Stimulated activated CD4-positive, alpha-beta T cell treated with anti-CD3 and anti-CD28 coated beads, Interleukin-12 subunit alpha, Interleukin-12 subunit beta, amount 100 ng/mL, for 48 hours (primary cell): ENCODE measurements at regions not wholly inside any gene's neighbourhood (a gene's known extent, or its start where the extent isn't known, plus 50 kb on each side); places are given as distances from the start of the nearest gene placed in this dataset.

Experiments
- DNase-seq, 3 donors: peaks; one replicate each; pipeline ENCODE4 v3.0.0-alpha.2; 2020; ENCODE audit warnings: low read depth in 2 of 3, low spot score in 1 of 3

DNA sequence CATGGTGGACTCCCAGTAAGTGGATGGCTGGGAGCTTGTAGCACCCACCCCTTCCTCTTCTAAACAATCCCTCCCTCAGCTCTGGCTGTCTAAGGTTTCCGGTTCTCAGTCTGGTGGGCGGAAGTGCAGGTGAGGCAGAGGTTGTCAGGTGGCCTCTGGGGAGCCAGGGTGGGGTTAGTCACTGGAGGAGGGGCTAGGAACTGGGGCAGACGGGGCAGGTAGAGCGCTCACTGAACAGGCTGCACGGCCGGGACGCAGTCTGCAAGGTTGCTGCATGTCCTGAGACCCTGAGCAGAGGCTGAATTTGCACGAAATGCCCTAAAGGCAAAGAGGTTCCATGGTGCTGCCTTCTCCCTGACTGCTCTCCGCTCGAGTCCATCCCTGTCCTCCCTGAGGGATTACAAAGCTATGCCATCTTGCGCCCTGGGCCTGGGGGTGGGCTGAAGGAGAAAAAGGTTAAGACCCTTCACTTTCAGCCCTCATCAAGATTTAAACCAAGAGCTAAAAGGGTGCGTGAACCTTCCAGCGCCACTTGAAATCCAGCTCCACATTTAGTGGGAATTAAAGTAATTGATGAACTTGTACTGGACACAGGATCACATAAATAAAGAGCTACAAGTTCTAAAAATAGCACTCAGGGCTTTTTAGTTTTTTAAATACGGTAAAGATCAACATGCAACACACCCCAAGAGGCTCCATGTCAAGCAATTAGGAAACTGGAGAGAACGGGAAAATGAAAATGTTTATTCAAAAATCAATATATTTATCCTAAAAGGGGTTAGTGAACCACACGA lies 62.3 kb upstream of the CTBP2 start:
- DNase-seq: no peak

GRCh38 chr10:125221716-125222115 lies 61.4 kb upstream of the CTBP2 start:
- no peak for DNase-seq

- DNase-seq: no peak
Observed at GRCh38 chr10:125219776-125220175, 59.4 kb upstream of the CTBP2 start.

DNA sequence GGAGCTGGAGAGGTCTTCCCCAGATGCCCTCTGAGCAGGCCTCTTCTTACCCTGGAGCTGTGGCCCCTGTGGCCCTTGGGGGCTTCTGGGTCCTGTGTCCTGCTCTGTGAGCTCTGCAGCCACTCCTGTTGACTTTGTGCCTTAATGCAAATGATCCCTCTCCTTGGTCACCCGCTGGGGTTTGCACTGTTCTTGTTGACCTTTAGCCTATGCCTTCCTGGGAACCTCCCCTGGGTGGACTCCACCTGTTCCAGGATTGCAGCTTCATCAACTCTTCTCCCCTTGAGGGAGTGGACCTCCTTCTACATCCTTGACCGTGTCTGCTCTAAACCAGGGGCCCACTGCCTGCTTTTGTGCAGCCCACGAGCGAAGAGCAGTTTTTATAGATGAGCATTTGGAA lies 58.6 kb upstream of the CTBP2 start:
- no peak for DNase-seq

- no peak for DNase-seq
Observed at GRCh38 chr10:125217990-125218675, 57.8 kb upstream of the CTBP2 start.

DNA sequence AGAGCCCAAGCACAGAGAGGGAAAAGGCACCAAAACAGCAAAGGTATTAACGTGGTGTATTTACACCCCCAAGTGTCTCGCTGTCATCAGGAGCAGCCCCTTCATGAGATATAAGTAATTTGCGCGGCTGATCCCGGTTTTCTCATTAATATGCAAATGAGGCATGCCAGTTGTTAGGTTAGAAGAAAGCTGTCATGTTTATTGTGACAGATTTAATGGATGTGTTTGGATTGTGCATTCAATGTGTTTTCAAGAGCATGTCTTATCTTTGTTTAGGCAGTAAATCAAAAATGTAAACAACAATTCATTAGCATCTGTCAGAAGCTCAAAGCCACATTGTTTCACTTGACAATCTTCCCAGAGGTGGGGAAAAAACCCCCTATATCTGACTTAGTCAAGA lies 56.5 kb upstream of the CTBP2 start:
- no peak for DNase-seq

DNA sequence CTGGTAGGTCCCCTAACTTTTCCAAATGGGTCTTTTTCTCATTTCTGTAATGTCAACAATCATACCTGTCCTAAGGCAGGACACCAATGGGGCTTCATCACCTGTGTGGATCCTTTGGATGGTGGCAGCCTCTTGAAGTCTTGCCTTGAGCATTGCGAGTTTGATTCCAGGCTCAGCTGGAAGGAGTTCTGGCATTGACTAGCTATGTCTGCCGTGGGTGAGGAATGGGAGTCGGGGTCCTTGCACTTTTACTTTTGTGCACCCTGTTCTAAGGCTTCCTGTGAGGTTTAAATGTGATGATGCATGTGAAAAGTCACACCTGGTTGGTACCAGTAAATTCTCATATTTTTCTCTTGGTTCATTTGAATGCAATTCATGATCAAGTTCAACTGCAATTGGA lies 55.9 kb upstream of the CTBP2 start:
- no peak for DNase-seq

GRCh38 chr10:125214283-125214570 lies 53.9 kb upstream of the CTBP2 start:
- no peak for DNase-seq

DNA sequence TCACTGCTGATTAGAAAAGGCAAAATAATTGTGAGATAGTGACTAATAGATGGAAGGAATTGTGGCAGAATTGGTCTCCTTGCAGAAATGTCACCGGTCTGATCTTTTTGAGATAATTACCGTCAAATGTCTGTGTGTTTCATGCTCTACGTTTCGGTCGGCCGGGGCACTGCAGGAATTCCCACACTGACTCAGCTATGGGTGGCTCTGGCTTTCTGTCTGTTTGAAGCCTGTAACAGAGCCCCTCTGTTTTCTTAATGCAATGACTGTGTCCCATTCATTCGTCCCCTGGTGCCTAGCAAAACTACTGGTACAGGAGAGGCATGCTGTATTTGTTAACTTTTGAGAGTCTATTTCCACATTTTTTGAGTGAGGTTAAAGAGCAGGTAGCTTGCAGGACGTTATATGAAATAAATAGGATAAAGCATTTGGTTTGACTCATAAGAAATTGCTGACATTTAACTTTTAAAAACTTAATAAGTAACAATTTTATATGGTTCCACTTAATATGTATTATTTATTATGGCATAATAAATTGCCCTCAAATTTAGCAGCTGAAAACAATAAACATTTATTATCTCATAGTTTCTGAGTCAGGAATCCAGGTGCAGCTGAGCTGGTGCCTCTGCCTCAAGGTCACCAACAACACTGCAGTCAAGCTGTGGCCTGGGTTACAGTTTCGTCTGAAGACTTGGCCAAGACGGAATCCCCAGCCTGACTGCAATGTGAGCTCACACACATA lies 53.3 kb upstream of the CTBP2 start:
- no peak for DNase-seq

- no peak for DNase-seq
Observed at GRCh38 chr10:125212150-125212809, 51.9 kb upstream of the CTBP2 start.
